ENCODE measurements at regions not wholly inside any gene's neighbourhood (a gene's known extent, or its start where the extent isn't known, plus 50 kb on each side); places are given as distances from the start of the nearest gene placed in this dataset.

DNA sequence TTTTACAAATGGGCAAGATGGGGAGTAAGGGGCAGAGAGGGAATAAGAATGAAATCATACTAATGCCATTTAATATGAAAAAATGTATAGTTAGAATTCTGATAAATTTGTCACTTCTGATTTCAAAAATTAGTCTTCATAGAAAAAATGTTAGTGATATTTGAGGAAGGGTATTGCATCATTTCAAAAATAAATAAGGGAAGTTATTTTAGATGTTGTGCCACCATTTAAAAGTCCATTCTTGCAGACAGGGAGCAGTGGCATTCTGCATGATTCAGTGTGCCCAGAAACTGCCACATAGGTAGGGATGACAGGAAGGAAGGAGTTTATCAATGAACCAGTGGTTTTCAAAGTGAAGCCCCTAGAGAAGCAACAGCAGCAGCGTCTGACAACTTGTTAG, 674.6 kb downstream of the EPM2A start:
- no peak overlapping the region for H3K4me3 ChIP-seq
- TF ChIP-seq, protein P1, sequence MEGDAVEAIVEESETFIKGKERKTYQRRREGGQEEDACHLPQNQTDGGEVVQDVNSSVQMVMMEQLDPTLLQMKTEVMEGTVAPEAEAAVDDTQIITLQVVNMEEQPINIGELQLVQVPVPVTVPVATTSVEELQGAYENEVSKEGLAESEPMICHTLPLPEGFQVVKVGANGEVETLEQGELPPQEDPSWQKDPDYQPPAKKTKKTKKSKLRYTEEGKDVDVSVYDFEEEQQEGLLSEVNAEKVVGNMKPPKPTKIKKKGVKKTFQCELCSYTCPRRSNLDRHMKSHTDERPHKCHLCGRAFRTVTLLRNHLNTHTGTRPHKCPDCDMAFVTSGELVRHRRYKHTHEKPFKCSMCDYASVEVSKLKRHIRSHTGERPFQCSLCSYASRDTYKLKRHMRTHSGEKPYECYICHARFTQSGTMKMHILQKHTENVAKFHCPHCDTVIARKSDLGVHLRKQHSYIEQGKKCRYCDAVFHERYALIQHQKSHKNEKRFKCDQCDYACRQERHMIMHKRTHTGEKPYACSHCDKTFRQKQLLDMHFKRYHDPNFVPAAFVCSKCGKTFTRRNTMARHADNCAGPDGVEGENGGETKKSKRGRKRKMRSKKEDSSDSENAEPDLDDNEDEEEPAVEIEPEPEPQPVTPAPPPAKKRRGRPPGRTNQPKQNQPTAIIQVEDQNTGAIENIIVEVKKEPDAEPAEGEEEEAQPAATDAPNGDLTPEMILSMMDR (IDR thresholded peaks at IDR 0.05) = no peak
- TF ChIP-seq POLR2AphosphoS5 (IDR thresholded peaks at IDR 0.05; ENCODE audit: insufficient read depth in 1 of 2, low read depth in 1 of 2) = no peak
- TF ChIP-seq POLR2A (IDR thresholded peaks at IDR 0.05) = no peak
- DNase-seq (ENCODE audit: extremely low spot score in 2 of 2) = no peak
- H3K27ac ChIP-seq = no peak overlapping the region
- intact Hi-C loops (cut with DNase I) = no loop called here
- no peaks in the 10 kb centered on the region for H3K4me1 ChIP-seq
- H3K27me3 ChIP-seq = no peaks in the 10 kb centered on the region
- no peaks in the 10 kb centered on the region for H3K36me3 ChIP-seq
- H3K9me3 ChIP-seq = no peaks in the 10 kb centered on the region

- Histone ChIP-seq H3K27me3 (no peaks in the 10 kb centered on the region), H3K27ac (no peak overlapping the region), H3K4me3 (no peak overlapping the region), H3K4me1 (no peaks in the 10 kb centered on the region), H3K36me3 (no peaks in the 10 kb centered on the region), H3K9me3 (no peaks in the 10 kb centered on the region)
- DNase-seq (ENCODE audit: extremely low spot score in 2 of 2) = no peak
- TF ChIP-seq POLR2A (IDR thresholded peaks at IDR 0.05) = no peak
- TF ChIP-seq POLR2AphosphoS5 (IDR thresholded peaks at IDR 0.05; ENCODE audit: insufficient read depth in 1 of 2, low read depth in 1 of 2) = no peak
- TF ChIP-seq, protein P1 (IDR thresholded peaks at IDR 0.05) = no peak
- intact Hi-C loops (cut with DNase I) = no loop called here
Observed at GRCh38 chr6:145063091-145063490, 672.2 kb downstream of the EPM2A start.

DNA sequence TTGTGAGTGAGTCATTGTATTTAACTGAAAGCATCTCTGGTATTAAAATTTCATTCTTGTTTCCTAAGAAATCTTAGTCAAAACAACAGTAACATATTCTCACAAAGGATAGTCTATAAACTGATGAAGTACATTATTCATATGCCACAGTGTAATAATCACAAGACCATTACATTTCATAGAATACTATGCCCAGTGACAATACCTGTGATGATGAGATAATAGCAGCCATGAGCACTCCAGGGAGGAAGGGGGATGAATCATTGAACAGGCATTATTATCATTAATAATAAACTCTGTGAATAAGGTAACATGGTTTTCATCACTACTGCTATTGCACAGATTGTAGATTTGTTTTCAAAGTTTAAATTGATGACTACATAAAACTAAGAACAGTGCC, 667.9 kb downstream of the EPM2A start:
- no peaks in the 10 kb centered on the region for H3K4me1 ChIP-seq
- H3K9me3 ChIP-seq = no peaks in the 10 kb centered on the region
- no peak for DNase-seq (ENCODE audit: extremely low spot score in 2 of 2)
- H3K4me3 ChIP-seq = no peak overlapping the region
- H3K27me3 ChIP-seq = no peaks in the 10 kb centered on the region
- TF ChIP-seq POLR2A (IDR thresholded peaks at IDR 0.05) = no peak
- TF ChIP-seq, protein P1 (IDR thresholded peaks at IDR 0.05) = no peak
- no peak for TF ChIP-seq POLR2AphosphoS5 (IDR thresholded peaks at IDR 0.05; ENCODE audit: insufficient read depth in 1 of 2, low read depth in 1 of 2)
- H3K27ac ChIP-seq = no peak overlapping the region
- no peaks in the 10 kb centered on the region for H3K36me3 ChIP-seq
- intact Hi-C loops (cut with DNase I) = no loop called here

- Histone ChIP-seq H3K36me3 (no peaks in the 10 kb centered on the region), H3K27me3 (no peaks in the 10 kb centered on the region), H3K4me1 (no peaks in the 10 kb centered on the region), H3K4me3 (no peak overlapping the region), H3K27ac (no peak overlapping the region), H3K9me3 (no peaks in the 10 kb centered on the region)
- intact Hi-C loops (cut with DNase I) = no loop called here
- no peak for DNase-seq (ENCODE audit: extremely low spot score in 2 of 2)
- TF ChIP-seq POLR2A (IDR thresholded peaks at IDR 0.05) = no peak
- TF ChIP-seq, protein P1 (IDR thresholded peaks at IDR 0.05) = no peak
Observed at GRCh38 chr6:145068577-145068976, 666.7 kb downstream of the EPM2A start.

- Histone ChIP-seq H3K27ac (no peak overlapping the region), H3K4me1 (no peaks in the 10 kb centered on the region), H3K36me3 (no peaks in the 10 kb centered on the region), H3K4me3 (no peak overlapping the region), H3K27me3 (no peaks in the 10 kb centered on the region), H3K9me3 (no peaks in the 10 kb centered on the region)
- no peak for DNase-seq (ENCODE audit: extremely low spot score in 2 of 2)
- intact Hi-C loops (cut with DNase I) = no loop called here
- TF ChIP-seq POLR2A (IDR thresholded peaks at IDR 0.05) (no peak), POLR2AphosphoS5 (IDR thresholded peaks at IDR 0.05; ENCODE audit: insufficient read depth in 1 of 2, low read depth in 1 of 2) (no peak)
- TF ChIP-seq, protein P1 (IDR thresholded peaks at IDR 0.05) = no peak
Observed at GRCh38 chr6:145069966-145070365, 665.4 kb downstream of the EPM2A start.

All from vagina (tissue), 2 donors.